H1 (cell line): ENCODE measurements at regions not wholly inside any gene's neighbourhood (a gene's known extent, or its start where the extent isn't known, plus 50 kb on each side); places are given as distances from the start of the nearest gene placed in this dataset.

Source experiments
- CTCF ChIA-PET: fragments of 300-600 bp; sonication (Branson Sonifier 250); formaldehyde crosslinking; loops from one replicate; lab custom pipeline; 2021; ENCODE audit not compliant: partially characterized antibody; lab: Charles Lee
- POLR2A ChIA-PET: fragments of 300-600 bp; sonication (Branson Sonifier 250); formaldehyde crosslinking; loops from one replicate; lab custom pipeline; 2021; ENCODE audit warnings: inconsistent platforms; ENCODE audit not compliant: partially characterized antibody; lab: Charles Lee
- DNase-seq, 2 experiments: peaks; one replicate each; pipeline versions ENCODE4 v3.0.0 to v3.0.0-alpha.2; 2010 to 2022; ENCODE audit warnings: low spot score in 2 of 2, low read depth in 1 of 2, mixed read lengths in 1 of 2
- FAIRE-seq: peaks from 2 replicates; lab custom pipeline; 2011; peaks lifted over from hg19 to GRCh38; lab: Jason Lieb, UNC
- H2AFZ ChIP-seq: 2 replicates; pipeline ENCODE4 v1.8.1; 2012; ENCODE audit warnings: low read length, inconsistent platforms
- H2AK5ac ChIP-seq: 2 replicates; pipeline ENCODE4 v1.6.1; 2013; ENCODE audit warnings: low read depth, low read length
- H2BK120ac ChIP-seq: replicated peaks from 2 replicates; pipeline ENCODE3; 2013; ENCODE audit warnings: low read depth, low read length, inconsistent platforms
- H2BK12ac ChIP-seq: 2 replicates; pipeline ENCODE4 v1.6.1; 2013; ENCODE audit warnings: low read depth, low read length
- H2BK15ac ChIP-seq: 2 replicates; pipeline ENCODE4 v1.6.1; 2013; ENCODE audit warnings: low read length
- H2BK20ac ChIP-seq: 2 replicates; pipeline ENCODE4 v1.6.1; 2013; ENCODE audit warnings: low read length
- H2BK5ac ChIP-seq: 2 replicates; pipeline ENCODE4 v1.6.1; 2013; ENCODE audit warnings: low read depth, low read length
- H3K14ac ChIP-seq: 2 replicates; pipeline ENCODE4 v1.6.1; 2013; ENCODE audit warnings: inconsistent platforms; ENCODE audit not compliant: insufficient read length
- H3K18ac ChIP-seq: 2 replicates; pipeline ENCODE4 v1.6.1; 2013; ENCODE audit warnings: low read length; ENCODE audit errors: extremely low read depth
- H3K23ac ChIP-seq: 2 replicates; pipeline ENCODE4 v1.6.1; 2013; ENCODE audit warnings: inconsistent platforms; ENCODE audit not compliant: insufficient read length
- H3K23me2 ChIP-seq: 2 replicates; pipeline ENCODE4 v1.6.1; 2013; ENCODE audit warnings: low read depth, low read length
- H3K27ac ChIP-seq: 2 replicates; pipeline ENCODE4 v1.6.1; 2011; ENCODE audit warnings: low read depth, low read length, inconsistent platforms
- H3K27me3 ChIP-seq, 4 experiments: replicated peaks in 1 of 4; 1 replicate in 1 of 4; 2 replicates in 3 of 4; pipeline versions ENCODE4 v1.6.1 to v1.8.1; 2011 to 2013; ENCODE audit warnings: low read length in 3 of 4, mild to moderate bottlenecking in 3 of 4, inconsistent platforms in 2 of 4, mixed read lengths in 2 of 4, moderate library complexity in 1 of 4; ENCODE audit not compliant: control insufficient read depth in 3 of 4, insufficient read depth in 3 of 4; ENCODE audit errors: extremely low read depth in 1 of 4
- H3K36me3 ChIP-seq, 4 experiments: 2 replicates each; pipeline versions ENCODE4 v1.6.1 to v1.8.1; 2011 to 2013; ENCODE audit warnings: mild to moderate bottlenecking in 4 of 4, low read length in 3 of 4, moderate library complexity in 2 of 4, control low read depth in 1 of 4, inconsistent platforms in 1 of 4; ENCODE audit not compliant: insufficient read depth in 4 of 4, control insufficient read depth in 2 of 4
- H3K4ac ChIP-seq: replicated peaks from 2 replicates; pipeline ENCODE3; 2013; ENCODE audit warnings: low read length, low read depth, mixed read lengths, inconsistent platforms; ENCODE audit not compliant: insufficient read length
- H3K4me1 ChIP-seq, 4 experiments: replicated peaks in 1 of 4; 1 replicate in 1 of 4; 2 replicates in 3 of 4; pipeline versions ENCODE4 v1.6.1 to v1.8.1; 2011 to 2013; ENCODE audit warnings: low read length in 3 of 4, inconsistent platforms in 2 of 4, mixed read lengths in 1 of 4; ENCODE audit not compliant: insufficient read depth in 4 of 4, control insufficient read depth in 3 of 4
- H3K4me2 ChIP-seq, 2 experiments: 2 replicates each; pipeline versions ENCODE4 v1.6.1 to v1.8.1; 2011 to 2013; ENCODE audit warnings: low read depth in 2 of 2, low read length in 2 of 2, control low read depth in 1 of 2, inconsistent platforms in 1 of 2, mild to moderate bottlenecking in 1 of 2; ENCODE audit not compliant: insufficient read depth in 1 of 2
- H3K4me3 ChIP-seq, 4 experiments: fragments of 200-600, 300-600 bp in 1 of 4; sonication (generic), shearing (Covaris generic), sonication (Bioruptor Twin) in 1 of 4; 2 replicates each; pipeline versions ENCODE4 v1.5.1 to v1.8.1; 2011 to 2016; ENCODE audit warnings: low read length in 4 of 4, low read depth in 3 of 4, control low read depth in 2 of 4, inconsistent platforms in 2 of 4, mild to moderate bottlenecking in 2 of 4, mixed read lengths in 1 of 4, moderate library complexity in 1 of 4; ENCODE audit not compliant: insufficient read depth in 2 of 4; ENCODE audit errors: extremely low read depth in 1 of 4
- H3K56ac ChIP-seq: replicated peaks from 2 replicates; pipeline ENCODE3; 2013; ENCODE audit warnings: low read depth, mild to moderate bottlenecking, mixed read lengths, low read length, inconsistent platforms; ENCODE audit not compliant: insufficient read length
- H3K79me1 ChIP-seq: 2 replicates; pipeline ENCODE4 v1.6.1; 2013; ENCODE audit warnings: low read depth, low read length, control low read depth
- H3K79me2 ChIP-seq, 2 experiments: 2 replicates each; pipeline versions ENCODE4 v1.6.1 to v1.8.1; 2012 to 2013; ENCODE audit warnings: low read length in 2 of 2, mild to moderate bottlenecking in 2 of 2, inconsistent platforms in 1 of 2; ENCODE audit not compliant: insufficient read depth in 2 of 2, control insufficient read depth in 1 of 2
- H3K9ac ChIP-seq, 4 experiments: replicated peaks in 1 of 4; 1 replicate in 1 of 4; 2 replicates in 3 of 4; pipeline versions ENCODE4 v1.6.1 to v1.8.1; 2011 to 2013; ENCODE audit warnings: low read depth in 3 of 4, low read length in 3 of 4, control low read depth in 2 of 4, mild to moderate bottlenecking in 2 of 4, moderate library complexity in 2 of 4, inconsistent platforms in 1 of 4; ENCODE audit errors: extremely low read depth in 1 of 4
- H3K9me3 ChIP-seq, 2 experiments: 2 replicates each; pipeline versions ENCODE4 v1.6.1 to v1.8.1; 2012 to 2013; ENCODE audit warnings: mild to moderate bottlenecking in 2 of 2, moderate library complexity in 2 of 2, control low read depth in 1 of 2, inconsistent platforms in 1 of 2, low read depth in 1 of 2, low read length in 1 of 2, mixed read lengths in 1 of 2; ENCODE audit not compliant: insufficient read depth in 2 of 2
- H4K20me1 ChIP-seq, 2 experiments: replicated peaks in 1 of 2; 2 replicates each; pipeline versions ENCODE3 to v1.8.1; 2011 to 2013; ENCODE audit warnings: inconsistent platforms in 2 of 2, low read length in 2 of 2, mild to moderate bottlenecking in 1 of 2; ENCODE audit not compliant: insufficient read depth in 2 of 2, control insufficient read depth in 1 of 2
- H4K5ac ChIP-seq: 2 replicates; pipeline ENCODE4 v1.6.1; 2013; ENCODE audit warnings: low read length, low read depth, mixed read lengths, inconsistent platforms; ENCODE audit not compliant: insufficient read length
- H4K8ac ChIP-seq: 2 replicates; pipeline ENCODE4 v1.8.0; 2013; ENCODE audit warnings: mild to moderate bottlenecking, moderate library complexity, low read length, inconsistent platforms; ENCODE audit not compliant: insufficient read depth; ENCODE audit errors: extremely low read depth
- H4K91ac ChIP-seq: replicated peaks from 2 replicates; pipeline ENCODE3; 2013; ENCODE audit warnings: low read length, mixed read lengths, inconsistent platforms; ENCODE audit not compliant: insufficient read length
- ASH2L ChIP-seq: fragments of 200-600, 300-600 bp; sonication (generic); IDR thresholded peaks from one replicate; pipeline ENCODE4 v1.7.1; 2017; ENCODE audit warnings: low read length
- BACH1 ChIP-seq: IDR thresholded peaks from 2 replicates; pipeline ENCODE4 v1.6.1; 2012; ENCODE audit warnings: low read length, improper control_type of control experiment
- BRCA1 ChIP-seq: IDR thresholded peaks from 2 replicates; pipeline ENCODE4 v1.6.1; 2012; ENCODE audit warnings: low read depth, low read length, improper control_type of control experiment
- CTCF ChIP-seq, 3 experiments: IDR thresholded peaks; 1 replicate in 2 of 3; 2 replicates in 1 of 3; pipeline versions ENCODE4 v1.5.1 to v1.6.1; 2011; ENCODE audit warnings: low read length in 3 of 3, mild to moderate bottlenecking in 3 of 3, inconsistent platforms in 2 of 3, low read depth in 1 of 3, moderate library complexity in 1 of 3; ENCODE audit not compliant: insufficient read depth in 1 of 3; ENCODE audit errors: control extremely low read depth in 1 of 3
- GABPA ChIP-seq: IDR thresholded peaks from 2 replicates; pipeline ENCODE4 v1.6.1; 2011; ENCODE audit warnings: mild to moderate bottlenecking, low read length, moderate library complexity, borderline replicate concordance; ENCODE audit not compliant: insufficient read depth
- HDAC2 ChIP-seq, 2 experiments: fragments of 300-600 bp in 1 of 2; sonication (generic) in 1 of 2; IDR thresholded peaks; 2 replicates each; pipeline ENCODE4 v1.6.1; 2011 to 2012; ENCODE audit warnings: low read depth in 2 of 2, low read length in 2 of 2, mild to moderate bottlenecking in 2 of 2, moderate library complexity in 2 of 2, borderline replicate concordance in 1 of 2, inconsistent platforms in 1 of 2
- PHF8 ChIP-seq: fragments of 200-600 bp; sonication (generic); conservative IDR thresholded peaks from 2 replicates; pipeline ENCODE4 v1.7.1; 2012; ENCODE audit warnings: low read depth, mild to moderate bottlenecking, inconsistent platforms, low read length, moderate library complexity
- SIRT6 ChIP-seq: IDR thresholded peaks from one replicate; pipeline ENCODE4 v1.7.1; 2012; ENCODE audit warnings: low read length, inconsistent platforms
- YY1 ChIP-seq: IDR thresholded peaks from 2 replicates; pipeline ENCODE4 v1.6.1; 2011; ENCODE audit warnings: low read depth, mild to moderate bottlenecking, low read length
- WGBS, 2 experiments: shearing (Covaris generic) in 1 of 2; methylation state at CpG; one replicate each; pipeline versions ENCODE4 v1.1.6 to v1.1.7; 2013 to 2015; ENCODE audit warnings: low lambda C conversion rate in 2 of 2, mixed read lengths in 2 of 2, inconsistent platforms in 1 of 2, low coverage in 1 of 2, missing lambda C conversion rate in 1 of 2; ENCODE audit not compliant: insufficient replicate concordance in 2 of 2, insufficient coverage in 1 of 2, insufficient read length in 1 of 2; ENCODE audit errors: extremely low coverage in 1 of 2, missing lambda C conversion rate in 1 of 2; 5-methylcytosine and 5-hydroxymethylcytosine counted together

GRCh38 chr15:98525661-98526001 is 122.7 kb upstream of the IGF1R start:
- no peaks in the 10 kb centered on the region; the same call in 1 of the 2 replicates for H3K23me2 ChIP-seq
- POLR2A ChIA-PET: interaction anchor here (0.6 to 1.0 kb wide), 2 partner anchors 318 to 325 kb away, joined by 3 read pairs; no protein-coding TSS in a partner anchor
- H3K9ac ChIP-seq: no peak overlapping the region
- H3K18ac ChIP-seq: no peak overlapping the region
- no peaks in the 10 kb centered on the region for H3K79me2 ChIP-seq
- H3K36me3 ChIP-seq: no peaks in the 10 kb centered on the region
- H3K4me1 ChIP-seq: peaks cover 0 to 13% (median 2%) of the 10 kb centered on the region in 4 experiments; a peak in 5 of 7 replicates
- H2BK120ac ChIP-seq: no peak overlapping the region
- peak overlapping the region in 1 of 2 experiments; percentile 57; a peak in 1 of 4 replicates for H3K4me2 ChIP-seq
- CTCF ChIA-PET: interaction anchor here (0.6 to 9.2 kb wide), 10 partner anchors 18 to 335 kb away, joined by 3 to 124 read pairs (median 4); partner anchors contain the start of gene IGF1R
- H2BK15ac ChIP-seq: no peak overlapping the region
- H4K91ac ChIP-seq: no peak overlapping the region
- no peak overlapping the region for H3K14ac ChIP-seq
- DNase-seq (no peak), FAIRE-seq (no peak)
- H3K9me3 ChIP-seq: no peaks in the 10 kb centered on the region
- TF ChIP-seq YY1: no peak
- peak; percentile 53 for TF ChIP-seq ASH2L
- no peak for TF ChIP-seq BACH1
- no peak for TF ChIP-seq PHF8
- no peak for TF ChIP-seq GABPA
- no peak for TF ChIP-seq BRCA1
- TF ChIP-seq SIRT6: no peak
- TF ChIP-seq HDAC2 (IDR thresholded peaks at IDR 0.05; ENCODE audit: borderline replicate concordance in 1 of 2, low read depth in 2 of 2, low read length in 2 of 2): no peak
- no peak for TF ChIP-seq CTCF (IDR thresholded peaks at IDR 0.05; ENCODE audit: control extremely low read depth in 1 of 3, insufficient read depth in 1 of 3, low read depth in 1 of 3, low read length in 3 of 3)
- H3K56ac ChIP-seq: no peak overlapping the region
- WGBS, 2 experiments: 71% methylated on average over 13 of the region's 13 CpGs; no CpG with 5 or more reads in 1 of the 2 experiments
- H2BK12ac ChIP-seq: no peak overlapping the region
- H3K27me3 ChIP-seq: no peaks in the 10 kb centered on the region
- H3K23ac ChIP-seq: no peak overlapping the region
- no peak overlapping the region for H2BK20ac ChIP-seq
- H4K20me1 ChIP-seq: no peaks in the 10 kb centered on the region
- no peak overlapping the region for H3K4me3 ChIP-seq
- H4K5ac ChIP-seq: no peak overlapping the region
- no peak overlapping the region for H2AK5ac ChIP-seq
- H2BK5ac ChIP-seq: no peak overlapping the region
- peak overlapping the region; percentile 88 for H2AFZ ChIP-seq
- no peak overlapping the region for H4K8ac ChIP-seq
- no peaks in the 10 kb centered on the region for H3K79me1 ChIP-seq
- H3K27ac ChIP-seq: no peak overlapping the region
- no peak overlapping the region for H3K4ac ChIP-seq
